HG03565 (cell line): ENCODE measurements at regions not wholly inside any gene's neighbourhood (a gene's known extent, or its start where the extent isn't known, plus 50 kb on each side); places are given as distances from the start of the nearest gene placed in this dataset.
"Not testable (repeated sequence)": the region's sequence is repeated elsewhere in the genome, so short reads cannot be mapped to it uniquely, and the experiment has no call there.

Source experiments
- ATAC-seq: cut with Tn5 transposase; IDR thresholded peaks from one replicate; pipeline ENCODE4 v1.9.1; 2021; ENCODE audit warnings: mild to moderate bottlenecking, moderate library complexity; ENCODE audit not compliant: unreplicated experiment

- no peak for ATAC-seq
Observed at GRCh38 chr5:99765011-99765410, 770.2 kb upstream of the FAM174A start.

GRCh38 chr5:99763021-99763774 lies 772.0 kb upstream of the FAM174A start:
- ATAC-seq: no peak

- ATAC-seq: no peak
Observed at GRCh38 chr5:99747342-99747741, 787.8 kb upstream of the FAM174A start.

GRCh38 chr5:99733146-99733545 lies 802.0 kb upstream of the FAM174A start:
- ATAC-seq: not testable (repeated sequence)

GRCh38 chr5:99730653-99731052 lies 801.8 kb upstream of the CHD1 start:
- ATAC-seq: not testable (repeated sequence)

GRCh38 chr5:99724732-99725290 lies 796.0 kb upstream of the CHD1 start:
- ATAC-seq: no peak

- ATAC-seq: no peak
Observed at GRCh38 chr5:99721506-99721905, 792.7 kb upstream of the CHD1 start.

- no peak for ATAC-seq
Observed at GRCh38 chr5:99715921-99716320, 787.1 kb upstream of the CHD1 start.

GRCh38 chr5:99706160-99706559 lies 777.4 kb upstream of the CHD1 start:
- no peak for ATAC-seq

GRCh38 chr5:99702565-99702964 lies 773.8 kb upstream of the CHD1 start:
- ATAC-seq: no peak

- no peak for ATAC-seq
Observed at GRCh38 chr5:99694884-99695283, 766.1 kb upstream of the CHD1 start.

GRCh38 chr5:99686538-99686937 lies 757.7 kb upstream of the CHD1 start:
- no peak for ATAC-seq

GRCh38 chr5:99675974-99676373 lies 747.2 kb upstream of the CHD1 start:
- no peak for ATAC-seq

GRCh38 chr5:99674101-99674500 lies 745.3 kb upstream of the CHD1 start:
- no peak for ATAC-seq

- no peak for ATAC-seq
Observed at GRCh38 chr5:99664972-99665371, 736.2 kb upstream of the CHD1 start.

- ATAC-seq: no peak
Observed at GRCh38 chr5:99651298-99651697, 722.5 kb upstream of the CHD1 start.

GRCh38 chr5:99646011-99646647 lies 717.3 kb upstream of the CHD1 start:
- ATAC-seq: no peak

GRCh38 chr5:99644822-99645221 lies 716.0 kb upstream of the CHD1 start:
- no peak for ATAC-seq

GRCh38 chr5:99640646-99641045 lies 711.8 kb upstream of the CHD1 start:
- ATAC-seq: no peak

GRCh38 chr5:99639905-99640304 lies 711.1 kb upstream of the CHD1 start:
- ATAC-seq: no peak

GRCh38 chr5:99636663-99637062 lies 707.9 kb upstream of the CHD1 start:
- ATAC-seq: no peak
